Glutamatergic neuron (in vitro differentiated cells): ENCODE measurements at regions not wholly inside any gene's neighbourhood (a gene's known extent, or its start where the extent isn't known, plus 50 kb on each side); places are given as distances from the start of the nearest gene placed in this dataset.

Source experiments
- DNase-seq: peaks from one replicate; pipeline ENCODE4 v3.0.0; 2022
- H3K27ac Mint-ChIP-seq: one replicate; pipeline ENCODE4 v1.8.0; 2020; ENCODE audit warnings: mild to moderate bottlenecking, mixed read lengths, inconsistent platforms; ENCODE audit not compliant: unreplicated experiment
- H3K27me3 Mint-ChIP-seq: one replicate; pipeline ENCODE4 v1.8.0; 2020; ENCODE audit warnings: mild to moderate bottlenecking, moderate library complexity, mixed read lengths, inconsistent platforms; ENCODE audit not compliant: unreplicated experiment
- H3K36me3 Mint-ChIP-seq: one replicate; pipeline ENCODE4 v1.8.0; 2020; ENCODE audit warnings: mild to moderate bottlenecking, mixed read lengths, inconsistent platforms; ENCODE audit not compliant: unreplicated experiment
- H3K4me1 Mint-ChIP-seq: one replicate; pipeline ENCODE4 v1.8.0; 2020; ENCODE audit warnings: mild to moderate bottlenecking, low read depth, mixed read lengths, inconsistent platforms; ENCODE audit not compliant: unreplicated experiment
- H3K4me3 Mint-ChIP-seq: one replicate; pipeline ENCODE4 v1.8.0; 2020; ENCODE audit warnings: mild to moderate bottlenecking, mixed read lengths, inconsistent platforms; ENCODE audit not compliant: unreplicated experiment
- H3K9me3 Mint-ChIP-seq: one replicate; pipeline ENCODE4 v1.8.0; 2020; ENCODE audit warnings: mild to moderate bottlenecking, moderate library complexity, mixed read lengths, inconsistent platforms; ENCODE audit not compliant: unreplicated experiment
- CTCF ChIP-seq: fragments of 200-600 bp; sonication (generic); IDR thresholded peaks from one replicate; pipeline ENCODE4 v1.5.0; 2021; ENCODE audit not compliant: partially characterized antibody, unreplicated experiment

- Mint-ChIP-seq H3K36me3 (no peaks in the 10 kb centered on the region), H3K27me3 (peaks cover 2% of the 10 kb centered on the region), H3K4me3 (no peak overlapping the region), H3K9me3 (no peaks in the 10 kb centered on the region), H3K4me1 (peaks cover 3% of the 10 kb centered on the region), H3K27ac (no peak overlapping the region)
- no peak for TF ChIP-seq CTCF
- no peak for DNase-seq
These were observed 88.6 kb upstream of the HHIP start for GRCh38 chr4:144557404-144557803.

- H3K9me3 Mint-ChIP-seq: no peaks in the 10 kb centered on the region
- H3K4me1 Mint-ChIP-seq: peaks cover 3% of the 10 kb centered on the region
- no peak for TF ChIP-seq CTCF
- DNase-seq: peak; percentile 34
- no peak overlapping the region for H3K4me3 Mint-ChIP-seq
- H3K36me3 Mint-ChIP-seq: no peaks in the 10 kb centered on the region
- no peak overlapping the region for H3K27ac Mint-ChIP-seq
- H3K27me3 Mint-ChIP-seq: no peaks in the 10 kb centered on the region
These were observed 83.8 kb upstream of the HHIP start for GRCh38 chr4:144562019-144562705.

GRCh38 chr4:144564358-144564757 is 81.6 kb upstream of the HHIP start:
- H3K4me1 Mint-ChIP-seq: peaks cover 3% of the 10 kb centered on the region
- H3K36me3 Mint-ChIP-seq: no peaks in the 10 kb centered on the region
- no peak overlapping the region for H3K27ac Mint-ChIP-seq
- no peaks in the 10 kb centered on the region for H3K9me3 Mint-ChIP-seq
- H3K27me3 Mint-ChIP-seq: no peaks in the 10 kb centered on the region
- TF ChIP-seq CTCF: no peak
- no peak for DNase-seq
- no peak overlapping the region for H3K4me3 Mint-ChIP-seq

- no peaks in the 10 kb centered on the region for H3K9me3 Mint-ChIP-seq
- no peak for DNase-seq
- H3K4me3 Mint-ChIP-seq: no peak overlapping the region
- H3K27me3 Mint-ChIP-seq: no peaks in the 10 kb centered on the region
- H3K27ac Mint-ChIP-seq: no peak overlapping the region
- H3K4me1 Mint-ChIP-seq: peaks cover 3% of the 10 kb centered on the region
- no peak for TF ChIP-seq CTCF
- no peaks in the 10 kb centered on the region for H3K36me3 Mint-ChIP-seq
These were observed 80.3 kb upstream of the HHIP start for GRCh38 chr4:144565527-144566195.

GRCh38 chr4:144572660-144573059 is 73.3 kb upstream of the HHIP start:
- Mint-ChIP-seq H3K4me1 (peaks cover 22% of the 10 kb centered on the region), H3K9me3 (no peaks in the 10 kb centered on the region), H3K27ac (no peak overlapping the region), H3K4me3 (no peak overlapping the region), H3K36me3 (no peaks in the 10 kb centered on the region), H3K27me3 (peaks cover 3% of the 10 kb centered on the region)
- TF ChIP-seq CTCF: no peak
- DNase-seq: no peak
